NCI-H82 treated with DMSO at 0.1 percent for 48 hours (cell line): ENCODE measurements at regions not wholly inside any gene's neighbourhood (a gene's known extent, or its start where the extent isn't known, plus 50 kb on each side); places are given as distances from the start of the nearest gene placed in this dataset.
"Not testable (repeated sequence)": the region's sequence is repeated elsewhere in the genome, so short reads cannot be mapped to it uniquely, and the experiment has no call there.

Source experiments
- DNase-seq: peaks from one replicate; lab custom pipeline; 2025; ENCODE audit not compliant: unreplicated experiment; lab: John Stamatoyannopoulos, UW

DNA sequence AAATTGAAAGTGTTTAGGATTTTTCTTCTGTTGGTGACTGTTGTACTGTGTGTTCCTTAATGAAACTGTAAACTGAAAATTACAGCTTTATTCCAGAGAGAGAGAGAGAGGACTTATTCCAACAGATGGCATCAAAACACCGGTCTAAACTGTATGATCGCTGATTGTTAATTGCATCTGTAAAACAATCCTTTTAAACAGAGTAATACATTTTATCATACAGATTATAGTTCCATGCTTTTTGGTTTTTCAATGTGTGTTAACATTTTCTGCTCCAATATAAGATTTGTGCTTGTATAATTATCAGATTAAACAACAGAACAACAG, 289.7 kb upstream of the DNAJC19 start:
- DNase-seq, result no peak

DNA sequence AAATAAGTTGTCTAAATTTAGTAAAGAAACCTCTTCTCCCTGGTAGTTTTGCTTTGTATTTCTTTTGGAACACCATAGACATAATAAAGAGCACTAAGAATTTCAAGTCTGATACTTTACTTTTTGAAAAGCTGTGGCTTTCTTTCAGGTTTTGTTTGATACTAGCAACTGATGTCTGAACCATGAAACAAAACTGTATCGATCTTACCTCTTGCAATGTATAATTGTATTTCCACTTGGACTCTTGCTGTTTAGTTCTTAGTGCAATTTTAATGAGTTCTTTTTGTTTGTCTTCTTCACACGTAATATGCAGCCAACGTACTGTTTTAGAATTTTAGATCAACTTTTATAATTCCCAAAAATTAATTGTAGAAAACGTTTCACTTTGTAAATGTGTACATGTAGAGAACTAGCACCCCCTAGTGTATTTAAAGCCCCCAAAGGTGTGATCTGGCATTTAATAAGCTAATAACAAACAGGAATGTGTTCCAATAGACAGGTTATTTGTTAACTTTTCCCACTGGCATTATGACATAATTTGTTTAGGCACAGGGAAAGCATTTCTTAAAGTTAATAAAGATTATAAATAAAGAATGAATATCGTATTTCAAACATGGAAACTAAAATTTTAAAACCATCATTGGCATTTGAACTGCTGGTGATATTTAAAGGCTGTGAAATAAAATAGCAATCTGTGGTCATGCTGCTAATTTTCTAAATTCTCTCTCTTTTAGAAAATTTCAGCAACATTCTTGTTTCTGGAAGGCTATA, 289.1 kb upstream of the DNAJC19 start:
- no peak for DNase-seq

DNA sequence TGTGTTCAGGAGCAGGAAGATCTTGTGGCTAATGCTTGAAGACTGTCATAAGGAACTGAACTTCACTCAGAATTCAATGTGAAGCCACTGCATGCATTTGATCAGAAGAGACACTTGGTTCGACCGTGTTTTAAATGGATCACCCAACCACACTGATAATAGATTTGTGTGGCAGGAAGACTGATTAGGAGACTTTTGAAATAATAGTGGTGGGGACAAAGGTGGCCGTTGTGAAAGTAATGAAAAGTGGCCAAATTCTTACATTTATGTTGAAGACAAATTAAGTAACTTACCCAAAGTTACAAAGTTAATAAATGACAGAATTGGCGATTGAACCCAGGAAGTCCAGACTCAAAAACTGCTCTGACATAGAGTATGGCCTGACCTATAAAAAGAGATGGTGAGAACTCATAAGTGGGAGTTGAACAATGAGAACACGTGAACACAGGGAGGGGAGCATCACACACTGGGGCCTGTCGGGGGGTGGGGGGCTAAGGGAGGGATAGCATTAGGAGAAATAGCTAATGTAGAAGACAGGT, 286.9 kb upstream of the DNAJC19 start:
- DNase-seq, result no peak

DNA sequence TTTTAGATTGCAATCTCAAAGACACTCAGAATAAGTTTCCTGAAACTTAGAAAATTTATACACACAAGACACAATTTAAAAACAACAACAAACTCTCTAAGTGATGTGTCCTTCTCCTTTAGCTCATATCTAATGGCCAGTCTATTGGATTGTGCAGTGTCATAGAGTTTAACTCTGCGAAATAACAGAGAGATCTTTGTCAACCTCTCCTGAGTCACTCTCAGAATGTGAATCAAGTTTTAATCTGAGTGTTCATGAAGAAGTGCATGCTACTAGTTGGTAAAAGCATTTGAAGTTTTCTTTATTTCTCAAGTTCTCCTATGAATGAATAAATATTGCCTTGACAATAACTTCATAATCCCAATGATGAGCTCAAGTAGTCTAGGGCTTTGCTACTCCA, 284.5 kb upstream of the DNAJC19 start:
- no peak for DNase-seq

DNA sequence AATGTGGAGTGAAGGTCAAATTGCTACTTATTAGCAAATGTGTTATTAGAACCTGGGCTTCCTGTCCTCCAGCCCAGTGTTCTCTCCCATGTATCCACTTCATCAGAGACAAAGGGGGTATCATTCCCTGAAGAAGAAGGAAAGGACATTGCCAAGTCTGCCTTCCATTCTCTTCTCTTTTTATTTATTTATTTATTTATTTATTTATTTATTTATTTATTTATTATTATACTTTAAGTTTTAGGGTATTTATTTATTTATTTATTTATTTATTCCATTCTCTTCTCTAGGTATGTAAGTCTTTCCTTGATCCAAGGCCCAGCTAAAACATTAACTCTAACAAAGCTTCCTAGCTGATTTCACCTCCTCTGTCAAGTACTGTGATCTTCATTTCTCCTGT, 277.8 kb upstream of the DNAJC19 start:
- DNase-seq, result no peak

DNA sequence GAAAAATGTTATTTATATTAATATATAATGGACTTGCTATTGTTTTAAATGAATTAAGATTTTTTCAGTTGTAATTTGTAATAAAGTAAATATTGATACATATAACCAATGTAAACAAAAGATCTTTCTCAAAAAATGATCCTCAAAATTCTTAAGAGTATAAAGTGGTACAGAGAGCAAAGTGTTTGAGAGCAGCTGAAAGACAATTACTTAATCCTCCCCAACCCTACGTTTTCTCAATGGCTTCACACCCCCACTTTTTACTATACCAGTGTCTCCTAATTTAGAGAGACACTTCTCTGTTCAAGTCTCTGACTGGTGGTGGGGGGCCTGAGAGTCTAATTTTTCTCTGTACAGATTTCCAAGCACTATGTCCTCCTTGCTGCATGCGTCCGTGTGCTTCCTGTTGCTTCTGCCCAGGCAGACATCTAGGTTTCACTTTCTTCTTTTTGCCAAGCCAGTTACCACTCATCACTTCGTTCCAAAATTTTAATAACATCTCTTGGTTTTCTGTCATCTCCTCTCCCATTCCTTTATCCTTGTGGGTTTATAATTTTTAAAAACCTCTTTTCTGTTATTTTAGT, 276.3 kb upstream of the DNAJC19 start:
- no peak for DNase-seq

DNA sequence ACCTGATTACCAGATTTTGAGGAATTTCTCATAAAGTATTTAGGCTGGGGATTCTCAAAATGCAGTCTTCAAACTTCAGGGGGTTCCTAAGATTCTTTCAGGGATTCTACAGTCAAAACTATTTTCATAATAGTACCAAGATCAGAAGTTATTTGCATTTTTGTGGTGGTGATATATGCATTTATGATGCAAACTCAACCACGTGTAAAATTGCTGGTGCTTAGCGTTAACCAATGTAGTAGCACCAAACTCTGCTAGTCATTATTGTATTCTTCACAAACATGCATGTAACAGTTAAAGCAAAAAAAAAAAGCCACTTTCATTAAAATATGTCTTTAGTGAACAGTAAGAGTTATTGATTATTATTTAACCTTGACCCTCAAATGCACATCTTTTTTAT, 274.9 kb upstream of the DNAJC19 start:
- DNase-seq, result no peak

DNA sequence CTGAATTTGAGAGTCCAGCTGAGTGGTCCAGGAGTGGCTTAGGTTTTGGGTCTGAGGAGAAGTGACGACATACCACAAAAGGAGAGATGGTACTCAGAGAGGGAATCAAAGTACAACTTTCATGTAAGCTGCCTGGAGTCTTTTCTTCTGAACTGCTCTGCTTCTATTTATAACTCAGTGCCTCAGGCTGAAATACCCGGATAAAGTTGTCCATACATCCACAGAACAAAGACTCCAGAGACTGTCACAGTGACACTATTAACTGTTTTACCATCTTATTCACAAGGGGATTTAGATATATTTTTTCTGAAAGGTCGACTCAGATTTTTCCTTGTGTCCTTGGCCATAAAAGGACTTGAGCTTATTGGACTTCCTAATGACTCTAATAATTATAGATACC, 264.3 kb upstream of the DNAJC19 start:
- DNase-seq, result no peak

DNA sequence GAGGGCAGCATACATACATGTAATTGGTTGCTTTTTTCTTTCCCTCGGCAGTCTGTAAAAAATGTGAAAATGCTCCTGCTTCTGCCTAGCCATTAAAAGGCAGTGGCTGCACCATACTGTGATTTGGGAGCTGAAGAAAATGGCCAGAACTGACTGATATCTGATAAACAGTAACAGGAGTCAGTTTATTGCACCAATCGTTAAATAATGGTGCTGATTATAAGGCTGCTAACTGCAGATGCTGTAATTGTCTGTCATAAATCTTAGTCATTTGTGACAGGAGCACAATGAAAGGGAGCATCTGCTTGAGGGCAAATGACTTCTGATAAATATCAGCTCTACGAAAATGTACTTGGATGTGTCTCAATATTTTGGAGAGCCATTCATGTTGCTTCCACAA, 263.1 kb upstream of the DNAJC19 start:
- DNase-seq, result no peak

DNA sequence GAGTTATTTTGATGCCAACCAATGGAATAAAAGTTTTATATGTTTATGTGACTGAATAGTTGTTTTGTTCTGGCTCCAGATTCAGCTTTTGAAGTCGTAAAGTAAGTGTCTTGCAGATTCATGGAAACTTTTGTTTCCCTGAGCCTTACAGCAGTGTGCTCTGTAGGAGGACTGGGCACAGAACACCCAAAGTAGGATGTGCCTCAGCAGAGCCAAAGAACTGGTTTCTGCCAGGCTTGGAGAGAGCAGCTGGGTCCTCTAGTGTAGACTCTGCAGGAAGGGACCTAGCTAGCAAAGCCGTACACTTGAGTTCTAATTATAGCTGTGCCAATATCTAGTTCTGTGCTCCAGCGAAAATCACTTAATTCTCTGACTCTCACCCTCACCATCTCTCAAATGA, 261.2 kb upstream of the DNAJC19 start:
- DNase-seq, result no peak

DNA sequence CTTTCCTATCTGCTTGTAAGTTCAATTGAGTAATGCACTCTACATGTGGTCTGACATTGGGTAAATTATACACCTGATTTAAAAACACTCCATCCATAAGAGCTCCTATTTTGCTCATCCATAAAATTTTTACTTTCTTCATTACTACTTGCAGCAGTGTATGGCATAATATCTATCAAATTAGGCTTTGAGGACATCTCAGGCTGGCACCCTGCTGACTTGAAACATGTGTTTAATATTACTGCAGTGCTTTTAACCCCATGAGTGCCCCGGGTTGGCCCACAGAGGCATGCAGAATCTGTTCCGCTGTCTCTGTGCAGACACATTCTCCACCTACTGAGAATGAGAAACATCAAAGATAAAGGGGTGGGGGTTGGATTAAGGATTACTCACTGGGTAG, 249.9 kb upstream of the DNAJC19 start:
- DNase-seq, result no peak

DNA sequence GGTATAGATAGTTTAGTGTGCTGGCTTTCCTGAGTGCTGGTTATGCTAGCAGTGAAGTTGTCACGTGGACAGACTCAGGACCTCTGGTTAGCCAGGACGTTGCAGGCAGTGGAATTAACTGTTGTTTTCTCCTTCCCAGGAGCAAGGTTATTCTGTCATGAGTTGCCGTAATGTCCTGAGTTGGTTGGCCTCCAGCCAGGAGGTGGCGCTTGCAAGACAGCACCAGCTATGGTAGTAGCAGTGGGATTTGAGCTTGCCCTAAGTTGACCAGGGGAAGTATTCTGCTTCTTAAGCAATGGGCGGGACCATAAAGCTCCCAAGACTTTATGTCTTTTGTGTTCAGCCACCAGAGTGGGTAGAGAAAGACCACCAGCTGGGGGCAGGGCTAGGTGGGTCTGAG, 240.7 kb upstream of the DNAJC19 start:
- no peak for DNase-seq

DNA sequence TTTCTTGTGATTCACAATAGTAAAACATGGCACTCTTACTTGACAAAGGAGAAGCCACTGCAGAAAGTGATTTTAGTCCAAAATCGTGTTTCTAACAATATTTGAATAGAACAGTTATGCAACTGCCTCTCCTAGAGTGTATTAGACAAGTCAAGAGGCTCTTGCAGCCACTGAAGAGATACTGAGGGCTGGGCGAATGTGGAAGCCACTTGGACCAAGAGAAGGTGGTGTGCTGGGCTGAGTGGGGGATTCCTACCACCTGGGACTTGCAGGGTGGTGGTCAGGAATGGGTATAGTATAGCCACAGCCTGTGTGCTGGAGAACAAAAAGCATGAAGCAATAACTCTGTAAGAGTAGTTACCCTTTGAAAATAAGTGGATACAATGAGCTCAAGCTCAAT, 223.8 kb upstream of the DNAJC19 start:
- no peak for DNase-seq

DNA sequence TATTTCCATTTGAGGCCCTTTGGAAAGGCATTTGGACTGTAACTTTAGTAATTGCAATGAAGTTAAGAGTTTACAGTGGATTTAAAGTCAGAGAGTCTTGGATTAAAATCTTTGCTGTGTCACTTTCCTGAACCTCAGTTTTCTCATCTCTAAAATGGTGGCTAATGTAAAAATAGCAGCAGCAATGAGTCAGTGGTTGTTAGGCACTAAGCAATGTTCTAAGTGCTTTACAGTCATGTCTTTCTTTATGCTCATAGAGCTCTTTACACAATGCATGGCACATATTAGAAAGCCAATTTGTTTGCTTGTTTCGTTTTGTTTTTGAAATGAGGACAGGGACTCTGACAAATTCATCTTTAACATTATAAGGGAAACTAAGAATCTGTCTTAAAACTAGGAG, 222.7 kb upstream of the DNAJC19 start:
- DNase-seq, result no peak

DNA sequence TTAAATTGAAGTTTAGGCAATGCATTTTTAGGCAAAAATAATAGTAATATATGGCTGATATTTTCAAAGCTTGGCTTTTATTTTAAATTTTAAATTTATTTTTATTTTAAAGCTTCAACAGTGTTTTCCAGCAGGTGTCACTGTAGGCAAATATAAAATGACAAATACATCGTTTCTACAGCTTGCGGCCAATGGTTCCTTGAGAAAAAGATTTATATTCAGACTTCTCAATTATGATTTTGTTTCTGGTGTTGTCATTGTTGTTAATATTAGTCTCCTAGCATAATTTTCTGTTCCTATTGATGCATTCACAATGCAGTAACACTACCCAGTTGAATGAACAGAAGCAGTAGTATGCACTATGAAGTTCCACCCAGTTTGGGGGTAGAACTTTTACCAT, 220.7 kb upstream of the DNAJC19 start:
- DNase-seq, result no peak

DNA sequence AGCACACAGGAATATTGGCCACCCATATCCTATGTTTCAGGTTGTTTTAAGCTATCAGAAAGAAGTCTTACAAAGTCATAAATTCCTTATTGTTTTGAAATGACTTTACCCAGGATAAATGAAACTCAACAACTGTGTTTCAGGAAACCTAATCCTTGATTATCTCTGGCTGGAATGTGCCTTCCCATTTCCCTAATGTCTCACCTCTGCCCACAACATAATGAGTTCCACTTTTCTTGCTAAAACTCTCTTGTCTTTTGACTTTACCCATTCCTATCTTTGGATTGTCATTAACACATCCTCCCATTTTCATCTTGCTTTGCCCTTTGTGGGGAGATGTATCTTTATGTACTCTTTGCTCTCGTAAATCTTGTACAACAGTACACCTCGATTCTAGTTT, 200.0 kb upstream of the DNAJC19 start:
- no peak for DNase-seq

DNA sequence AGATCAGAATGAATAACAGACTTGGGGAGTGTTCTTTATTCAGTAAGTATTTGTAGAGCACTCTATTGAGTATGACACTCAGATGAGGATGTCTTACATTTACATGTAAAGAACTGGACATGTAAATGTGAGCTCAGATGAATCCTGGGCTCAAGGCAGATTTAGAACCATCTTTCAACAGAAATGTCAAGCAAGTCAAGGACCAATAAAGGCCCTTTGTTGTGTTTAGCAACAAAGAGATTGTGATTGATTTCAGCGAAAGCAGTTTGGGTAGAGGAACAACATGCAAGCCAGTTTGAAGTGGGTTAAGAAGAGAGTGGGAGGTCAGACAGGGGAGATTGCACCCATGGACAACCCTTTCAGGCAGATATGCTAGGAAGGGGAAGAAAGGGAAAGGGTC, 194.2 kb upstream of the DNAJC19 start:
- DNase-seq, result no peak

DNA sequence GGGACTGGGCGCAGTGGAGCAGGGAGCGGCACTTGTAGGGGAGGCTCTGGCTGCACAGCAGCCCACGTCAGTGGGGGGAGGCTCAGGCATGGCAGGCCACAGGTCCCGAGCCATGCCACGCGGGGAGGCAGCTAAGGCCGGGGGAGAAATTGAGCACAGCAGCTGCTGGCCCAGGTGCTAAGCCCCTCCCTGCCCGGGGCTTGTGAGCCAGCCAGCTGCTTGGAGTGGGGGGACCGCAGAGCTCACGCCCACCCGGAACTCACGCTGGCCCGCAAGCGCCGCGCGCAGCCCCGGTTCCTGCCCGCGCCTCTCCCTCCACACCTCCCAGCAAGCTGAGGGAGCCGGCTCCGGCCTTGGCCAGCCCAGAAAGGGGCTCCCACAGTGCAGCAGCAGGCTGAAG, 193.5 kb upstream of the DNAJC19 start:
- not testable (repeated sequence) for DNase-seq

DNA sequence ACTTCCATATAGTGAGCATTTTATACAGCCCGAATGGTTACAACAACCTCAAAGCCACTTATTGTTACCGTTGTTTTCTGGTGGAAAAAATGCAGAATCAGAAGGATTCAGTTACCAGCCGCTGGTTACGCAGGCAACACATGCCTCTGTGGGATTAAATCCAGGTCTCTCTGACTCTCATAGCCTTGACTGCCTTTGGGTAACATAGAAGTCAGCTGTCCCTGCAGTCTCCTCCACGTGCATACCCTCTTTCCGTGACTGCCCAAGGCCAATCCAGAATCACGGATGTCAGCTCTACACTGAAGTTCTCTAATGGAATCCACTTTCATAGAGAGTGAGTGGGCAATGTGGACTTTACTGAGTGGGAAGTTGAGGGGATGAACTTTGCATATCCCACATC, 189.5 kb upstream of the DNAJC19 start:
- no peak for DNase-seq

DNA sequence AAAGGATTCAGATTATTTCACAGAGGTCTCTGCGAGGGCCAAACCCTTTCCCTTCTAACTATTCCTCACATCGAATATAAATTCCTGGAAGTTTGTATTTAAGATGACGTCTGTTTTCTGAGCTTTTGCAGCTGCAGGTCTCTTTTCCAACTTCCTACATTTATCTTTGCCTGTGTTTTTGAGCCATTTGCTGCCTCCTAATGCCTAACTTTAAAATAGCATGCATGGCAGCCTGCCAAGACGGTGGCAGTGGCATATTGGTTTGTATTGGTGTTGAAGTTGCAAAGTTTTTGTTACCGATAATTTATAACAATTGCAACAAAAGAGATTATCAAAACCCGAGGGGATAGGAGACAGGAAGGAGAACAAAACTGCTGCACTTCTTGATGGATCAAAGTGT, 187.1 kb upstream of the DNAJC19 start:
- peak; percentile 46 for DNase-seq

DNA sequence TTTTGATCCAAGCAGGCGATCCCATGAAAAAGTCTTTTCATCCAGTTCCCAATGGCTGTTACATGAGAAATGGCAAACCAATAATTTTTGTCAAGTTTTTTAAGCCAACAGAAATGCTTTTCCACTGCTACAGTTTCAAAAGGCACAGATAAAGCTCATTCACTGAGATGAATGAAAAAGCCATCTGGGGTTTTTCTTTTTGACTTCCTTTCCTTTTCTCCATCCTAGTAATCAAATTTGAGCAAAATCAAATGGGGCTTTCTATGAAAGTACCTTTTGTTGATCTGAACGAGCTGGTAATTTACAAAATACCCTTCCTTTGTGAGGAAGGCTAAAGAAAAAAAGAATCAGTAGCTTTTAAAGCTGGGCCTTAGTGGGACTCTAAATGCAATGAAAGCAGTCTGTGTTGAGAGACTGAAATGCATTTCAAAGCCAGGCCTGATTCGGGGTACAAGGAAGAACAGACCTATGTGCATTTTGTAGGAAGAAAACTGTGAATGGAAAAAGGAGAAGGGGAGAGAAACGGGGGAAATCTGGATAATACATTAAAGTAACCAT, 185.2 kb upstream of the DNAJC19 start:
- DNase-seq, result no peak

DNA sequence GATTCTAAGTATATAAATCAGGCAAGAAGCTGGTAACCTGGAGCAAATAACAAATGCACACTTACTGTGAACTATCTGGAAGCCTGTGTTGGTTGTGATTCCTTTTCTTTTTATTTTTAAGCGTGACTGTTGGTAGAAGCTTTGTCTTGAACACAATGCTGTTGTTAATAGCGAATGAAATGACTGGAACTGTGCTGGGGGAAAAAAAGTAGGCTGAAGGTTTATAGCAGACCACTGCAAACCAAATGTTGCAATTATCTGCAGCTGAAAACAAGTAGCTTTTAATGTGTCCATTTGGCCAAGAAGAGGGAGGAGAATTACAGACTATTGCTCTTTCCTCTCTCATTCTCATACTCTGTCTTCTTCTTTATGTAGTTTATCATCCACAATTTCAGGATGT, 184.5 kb upstream of the DNAJC19 start:
- no peak for DNase-seq

DNA sequence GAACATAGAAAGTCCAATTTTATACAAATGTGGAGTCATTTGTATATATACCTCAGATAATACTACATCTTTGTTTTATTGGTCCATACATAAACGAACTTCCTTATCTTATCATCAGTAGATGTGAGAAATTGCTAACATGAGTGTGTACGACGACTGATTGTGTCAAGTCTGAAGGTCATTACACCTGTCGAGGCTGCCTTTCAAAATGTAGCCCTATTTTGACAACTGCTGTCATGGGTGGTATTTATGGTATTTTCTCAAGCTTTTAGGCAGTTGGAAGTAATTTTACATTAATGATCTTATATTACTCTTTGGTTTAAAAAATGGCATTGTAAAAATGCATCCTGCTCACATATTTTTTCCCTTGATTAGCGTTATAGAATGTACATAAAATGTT, 183.7 kb upstream of the DNAJC19 start:
- DNase-seq, result no peak
